GM12872 (cell line): ENCODE measurements at regions not wholly inside any gene's neighbourhood (a gene's known extent, or its start where the extent isn't known, plus 50 kb on each side); places are given as distances from the start of the nearest gene placed in this dataset.

Experiments used
- CTCF ChIP-seq: IDR thresholded peaks from 3 replicates; pipeline ENCODE4 v1.5.1; 2011; ENCODE audit warnings: low read depth, mild to moderate bottlenecking, low read length, moderate library complexity; ENCODE audit not compliant: insufficient read depth

- TF ChIP-seq CTCF = no peak
Observed at GRCh38 chr7:35530124-35531109, 164.5 kb downstream of the HERPUD2 start.

- no peak for TF ChIP-seq CTCF
Observed at GRCh38 chr7:35529713-35530112, 165.2 kb downstream of the HERPUD2 start.

DNA sequence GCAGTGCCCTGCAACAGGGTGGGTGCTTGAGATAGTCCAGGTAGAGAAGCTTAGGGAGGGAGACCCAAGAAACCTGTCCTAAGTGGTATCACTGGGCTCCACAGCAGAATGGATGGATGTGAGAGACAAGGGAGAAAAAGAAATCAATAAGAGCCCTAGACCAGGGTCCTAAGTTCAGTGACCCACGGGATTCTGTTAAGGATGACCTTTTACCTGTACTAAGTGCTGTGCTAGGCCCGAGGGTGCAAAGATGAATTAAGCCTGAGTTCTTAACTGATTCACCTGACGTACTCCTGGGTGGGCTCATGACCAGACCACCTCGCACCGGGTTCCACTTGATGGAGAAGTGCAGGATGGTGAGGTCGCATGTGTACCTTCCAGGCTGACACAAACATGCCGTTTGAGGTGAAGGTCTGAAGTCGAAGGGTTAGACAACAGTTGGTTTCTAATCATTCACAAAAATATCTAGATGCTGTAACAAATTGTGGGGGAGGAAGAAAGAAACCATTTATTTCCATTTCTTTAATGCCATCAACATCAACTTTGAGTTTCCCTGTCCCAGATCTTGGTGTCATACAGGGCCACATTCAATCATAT is 166.5 kb downstream of the HERPUD2 start:
- no peak for TF ChIP-seq CTCF

GRCh38 chr7:35526645-35527044 is 168.3 kb downstream of the HERPUD2 start:
- TF ChIP-seq CTCF = no peak

DNA sequence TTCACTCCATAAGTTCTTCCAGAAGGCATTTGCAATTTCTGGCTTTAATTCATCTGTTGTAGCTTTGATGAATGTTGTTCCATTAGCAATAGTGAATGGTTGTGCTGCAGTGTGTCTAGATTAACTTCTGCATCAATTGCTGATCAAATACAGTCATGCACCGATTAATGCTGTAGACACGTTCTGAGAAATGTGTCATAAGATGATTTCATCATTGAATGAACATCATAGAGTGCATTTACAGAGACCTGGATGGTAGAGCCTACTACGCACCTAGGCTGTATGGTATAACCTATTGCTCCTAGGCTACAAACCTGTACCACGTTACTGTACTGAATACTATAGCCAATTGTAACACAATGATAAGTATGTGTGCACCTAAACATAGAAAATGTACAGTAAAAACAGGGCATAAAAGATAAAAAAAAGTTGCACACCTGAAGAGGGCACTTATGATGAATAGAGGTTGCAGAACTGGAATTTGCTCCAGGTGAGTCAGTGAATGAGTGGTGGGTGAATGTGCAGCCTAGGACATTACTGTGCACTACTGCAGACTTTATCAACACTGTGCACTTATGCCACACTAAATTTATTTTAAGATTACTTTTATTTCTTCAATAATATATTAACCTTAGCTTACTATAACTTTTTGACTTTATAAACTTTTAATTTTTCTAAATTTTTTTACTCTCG is 170.7 kb downstream of the HERPUD2 start:
- TF ChIP-seq CTCF = no peak

DNA sequence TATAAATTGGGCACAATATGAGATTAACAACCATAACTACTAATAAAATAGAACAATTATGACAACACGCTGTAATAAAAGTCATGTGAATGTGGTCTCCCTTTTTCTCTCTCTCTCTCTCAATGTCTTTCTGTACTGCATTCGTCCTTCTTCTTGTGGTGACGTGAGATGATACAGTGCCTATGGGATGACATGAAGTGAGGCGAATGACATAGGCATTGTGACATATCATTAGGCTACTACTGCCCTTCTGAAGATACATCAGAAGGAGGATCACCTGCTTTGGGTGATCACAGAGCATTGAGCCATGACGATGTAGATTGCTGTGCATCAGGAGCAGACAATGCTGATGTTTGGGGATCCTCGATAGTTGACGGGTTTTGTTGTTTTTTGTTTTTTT is 171.6 kb downstream of the HERPUD2 start:
- TF ChIP-seq CTCF = no peak

DNA sequence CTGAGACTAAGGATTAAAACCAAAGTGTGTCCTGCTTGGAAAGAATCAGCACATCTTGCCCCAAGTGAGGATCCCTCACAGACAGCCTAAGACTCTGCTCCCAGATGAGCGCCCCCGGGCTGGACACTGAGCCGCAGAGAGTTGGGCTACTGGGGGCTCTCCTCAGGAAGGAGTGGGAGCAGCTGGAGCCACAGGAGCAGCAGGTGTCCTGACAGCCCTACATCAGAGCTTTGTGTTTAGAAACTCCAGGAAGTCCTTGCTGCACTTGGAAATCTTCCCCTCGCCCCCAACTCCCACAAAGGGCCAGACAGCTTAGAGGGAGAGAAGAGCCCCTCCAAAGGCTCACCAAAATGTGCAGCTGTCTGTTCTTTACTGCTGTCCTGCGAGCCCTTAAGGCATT is 172.2 kb downstream of the HERPUD2 start:
- TF ChIP-seq CTCF = no peak
